HG02870 (cell line): ENCODE measurements at regions not wholly inside any gene's neighbourhood (a gene's known extent, or its start where the extent isn't known, plus 50 kb on each side); places are given as distances from the start of the nearest gene placed in this dataset.
"Not testable (repeated sequence)": the region's sequence is repeated elsewhere in the genome, so short reads cannot be mapped to it uniquely, and the experiment has no call there.

Experiments
- ATAC-seq: cut with Tn5 transposase; IDR thresholded peaks from one replicate; pipeline ENCODE4 v1.9.1; 2021; ENCODE audit warnings: mild to moderate bottlenecking, moderate library complexity; ENCODE audit not compliant: unreplicated experiment

DNA sequence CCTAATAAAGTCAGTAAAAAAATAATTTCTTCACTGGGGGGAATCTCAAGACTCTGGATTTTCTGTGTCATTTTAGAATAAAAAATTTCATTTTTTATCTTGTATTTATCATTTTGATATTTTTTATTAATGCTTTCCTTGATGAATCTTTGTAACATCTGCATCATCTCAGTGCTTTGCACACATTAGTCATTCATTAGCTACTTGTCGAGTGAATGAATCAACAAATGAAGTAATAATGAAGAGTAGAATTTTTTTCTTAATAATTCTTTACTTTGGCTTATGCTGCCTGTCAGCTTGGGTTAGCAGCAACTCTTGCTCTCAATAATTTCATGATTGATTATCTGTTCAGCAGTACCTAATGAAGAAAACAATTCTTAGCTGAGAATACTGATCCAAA is 530.8 kb downstream of the GRXCR1 start:
- ATAC-seq: no peak

DNA sequence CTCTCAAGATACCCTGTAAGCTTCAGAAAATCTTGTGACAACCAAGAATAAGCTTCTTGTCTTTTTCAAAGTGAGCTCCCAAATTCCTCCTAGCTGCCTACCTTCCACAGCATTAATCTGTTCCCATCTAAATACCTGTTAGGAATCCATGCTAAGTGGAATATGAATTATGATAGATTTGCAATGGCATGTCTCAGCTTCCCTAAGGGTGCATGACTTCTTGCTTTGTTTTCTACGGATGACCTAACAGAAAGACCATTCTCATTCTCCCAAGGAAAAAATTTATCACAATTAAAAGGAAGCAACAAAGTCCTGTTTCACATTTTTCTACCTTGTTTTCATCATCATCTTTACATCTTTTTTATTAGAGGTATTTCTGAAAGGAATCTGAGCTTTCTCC is 532.7 kb downstream of the GRXCR1 start:
- ATAC-seq: no peak

DNA sequence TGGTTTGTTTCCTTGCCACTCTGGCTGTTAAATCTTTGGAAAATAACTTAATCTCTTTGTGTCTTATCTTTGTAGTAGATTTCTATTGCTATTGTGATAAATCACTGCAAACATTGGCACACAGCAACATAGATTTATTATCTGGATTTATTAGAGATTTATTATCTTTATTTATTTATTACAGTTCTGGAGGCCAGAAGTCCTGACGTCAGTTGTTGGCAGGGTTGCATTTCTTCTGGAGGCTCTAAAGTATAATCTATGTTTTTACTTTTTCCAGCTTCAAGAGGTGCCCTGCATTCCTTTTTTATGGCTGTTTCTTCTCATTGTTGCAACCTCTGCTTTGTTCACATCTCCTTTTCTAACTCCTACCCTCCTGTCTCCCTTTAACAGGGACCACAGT is 542.8 kb downstream of the GRXCR1 start:
- no peak for ATAC-seq

- ATAC-seq: no peak
Measured at GRCh38 chr4:43452948-43453347, 560.4 kb downstream of the GRXCR1 start.

GRCh38 chr4:43456383-43456782 is 563.9 kb downstream of the GRXCR1 start:
- ATAC-seq: no peak

DNA sequence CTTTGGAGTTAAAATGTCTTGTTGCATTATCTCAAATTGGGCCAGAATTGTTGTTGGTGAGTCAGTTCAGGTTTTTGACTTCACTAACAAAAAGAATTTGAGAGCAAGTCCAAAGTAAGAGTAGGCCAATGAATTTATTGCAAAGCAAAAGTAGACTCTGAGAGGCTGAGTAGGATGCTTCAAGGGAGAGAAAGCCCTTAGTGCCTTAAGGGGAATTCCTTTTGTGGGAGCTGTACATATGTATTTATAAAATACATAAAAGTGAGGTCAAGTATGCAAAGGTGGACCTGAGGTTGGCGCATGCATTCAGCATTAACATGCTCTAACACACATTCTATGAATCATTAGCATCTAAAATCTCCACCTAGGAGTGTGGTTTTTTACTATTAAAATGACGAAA is 565.4 kb downstream of the GRXCR1 start:
- ATAC-seq: no peak

- ATAC-seq: no peak
Measured at GRCh38 chr4:43458293-43458692, 565.8 kb downstream of the GRXCR1 start.

DNA sequence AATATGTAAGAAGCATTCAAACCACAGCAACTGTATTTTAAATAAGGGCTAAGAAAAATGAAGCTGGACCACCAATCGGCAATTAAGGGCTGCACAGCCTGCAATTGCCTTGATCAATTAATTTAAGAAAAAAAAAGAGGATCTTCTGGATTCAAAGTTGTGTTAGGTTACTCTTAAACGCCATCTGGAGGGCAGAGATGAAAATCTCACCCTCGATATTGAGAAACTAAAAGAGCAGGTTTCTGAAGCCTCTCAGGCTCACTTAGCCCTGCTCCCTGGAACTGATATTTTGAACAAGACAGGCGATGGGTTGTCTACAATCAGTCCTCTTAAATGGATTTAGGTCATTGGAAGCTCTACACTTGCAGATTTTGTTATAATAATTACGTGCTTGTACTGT is 579.4 kb downstream of the GRXCR1 start:
- no peak for ATAC-seq

GRCh38 chr4:43481526-43481925 is 589.0 kb downstream of the GRXCR1 start:
- ATAC-seq: no peak

- no peak for ATAC-seq
Measured at GRCh38 chr4:43485196-43485595, 592.7 kb downstream of the GRXCR1 start.

DNA sequence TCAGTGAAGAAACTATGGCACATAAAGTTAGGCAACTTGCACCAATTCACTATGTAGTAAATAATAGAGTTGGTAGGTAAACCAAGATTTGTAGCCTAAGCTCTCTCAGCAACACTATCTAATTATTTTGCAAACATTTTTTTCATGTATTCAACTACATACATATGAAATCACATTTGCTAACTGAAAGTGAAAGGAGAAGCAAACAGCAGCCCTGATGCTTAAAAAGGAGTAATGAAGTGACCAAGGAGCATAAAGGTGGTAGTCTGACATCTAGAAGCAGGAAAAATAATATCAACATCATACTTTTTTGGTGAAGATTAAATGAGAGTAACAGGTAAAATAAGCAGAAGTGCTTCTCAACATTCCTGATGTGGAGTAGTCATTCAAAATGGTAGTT is 603.7 kb downstream of the GRXCR1 start:
- peak; percentile 72 for ATAC-seq

- ATAC-seq: no peak
Measured at GRCh38 chr4:43496602-43497001, 604.1 kb downstream of the GRXCR1 start.

- not testable (repeated sequence) for ATAC-seq
Measured at GRCh38 chr4:43505823-43506222, 613.3 kb downstream of the GRXCR1 start.

DNA sequence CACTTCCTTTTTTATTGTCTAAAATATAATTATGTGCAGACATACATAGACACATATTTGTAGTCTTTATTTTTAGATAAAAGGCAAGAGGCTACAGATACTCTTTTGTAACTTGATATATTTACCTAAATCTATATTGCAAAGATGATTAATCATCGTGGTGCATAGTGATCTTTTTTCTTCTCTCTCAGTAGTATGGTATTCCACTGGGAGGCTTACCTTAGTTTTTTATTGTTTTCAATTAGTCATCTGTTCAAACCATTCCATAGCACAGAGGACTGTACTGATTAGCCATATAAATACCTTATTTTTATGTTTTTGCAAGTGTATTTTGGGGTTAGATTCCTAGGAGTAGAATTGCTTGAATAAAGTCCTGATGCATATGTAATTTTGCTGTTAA is 619.7 kb downstream of the GRXCR1 start:
- no peak for ATAC-seq

- no peak for ATAC-seq
Measured at GRCh38 chr4:43525646-43526045, 633.1 kb downstream of the GRXCR1 start.

GRCh38 chr4:43547561-43547960 is 655.0 kb downstream of the GRXCR1 start:
- ATAC-seq: no peak

- no peak for ATAC-seq
Measured at GRCh38 chr4:43550981-43551627, 658.6 kb downstream of the GRXCR1 start.

GRCh38 chr4:43556262-43556661 is 663.7 kb downstream of the GRXCR1 start:
- ATAC-seq: no peak

GRCh38 chr4:43560047-43560446 is 667.5 kb downstream of the GRXCR1 start:
- ATAC-seq: no peak

GRCh38 chr4:43564107-43564506 is 671.6 kb downstream of the GRXCR1 start:
- ATAC-seq: no peak

DNA sequence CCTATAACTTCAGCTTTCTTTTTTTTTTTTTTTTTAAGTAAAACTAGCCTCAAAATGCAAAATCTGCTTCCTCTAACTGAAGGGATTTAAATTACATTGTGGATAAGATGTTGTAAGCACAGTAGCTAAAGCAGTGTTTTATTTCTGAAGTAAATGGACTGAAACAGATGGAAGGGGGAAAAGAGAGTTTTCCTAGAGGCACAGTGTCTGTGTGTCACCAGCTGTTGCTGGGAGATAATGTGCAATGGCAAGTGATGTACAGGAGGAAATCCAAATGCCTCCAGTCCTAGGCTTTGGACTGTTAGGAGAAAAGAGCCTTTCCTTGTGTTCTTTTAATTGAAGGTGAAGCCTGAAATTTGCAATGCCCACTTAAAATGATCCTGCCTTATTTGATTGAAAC is 672.1 kb downstream of the GRXCR1 start:
- ATAC-seq: no peak

- ATAC-seq: no peak
Measured at GRCh38 chr4:43567644-43568043, 675.1 kb downstream of the GRXCR1 start.

GRCh38 chr4:43586813-43587212 is 694.3 kb downstream of the GRXCR1 start:
- no peak for ATAC-seq
